Activated T-helper 1 cell treated with anti-CD3 and anti-CD28 coated beads, Interleukin-2, amount 50 U/mL, for 16 hours (primary cell): ENCODE measurements at regions not wholly inside any gene's neighbourhood (a gene's known extent, or its start where the extent isn't known, plus 50 kb on each side); places are given as distances from the start of the nearest gene placed in this dataset.
A peak's percentile ranks its signal among the peaks of the same experiment; 100 is the strongest.
"Not testable (repeated sequence)": the region's sequence is repeated elsewhere in the genome, so short reads cannot be mapped to it uniquely, and the experiment has no call there.

ENCODE experiments used
- DNase-seq, 2 donors: peaks; one replicate each; pipeline ENCODE4 v3.0.0-alpha.2; 2020; ENCODE audit warnings: low read depth in 1 of 2, low spot score in 1 of 2

DNA sequence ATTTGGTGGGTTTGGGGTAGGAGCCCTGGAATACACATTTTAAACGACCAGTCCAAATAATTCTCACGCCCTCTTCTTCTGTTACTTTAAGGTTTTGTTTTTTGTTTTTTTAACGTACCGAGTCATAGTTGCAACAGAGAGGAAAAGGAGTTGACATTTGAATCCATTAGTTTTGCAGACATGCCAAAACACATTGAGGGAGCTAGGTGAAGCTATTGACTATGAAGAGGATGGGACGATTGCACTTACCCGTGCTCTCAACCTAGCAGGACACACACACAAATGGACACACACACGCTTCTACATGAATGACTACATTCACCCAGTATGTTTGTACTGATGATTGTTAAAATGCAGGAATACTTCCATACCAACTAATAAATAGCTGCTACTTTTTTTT, 54.3 kb upstream of the CIT start:
- DNase-seq: no peak

GRCh38 chr12:119932921-119933320, 55.8 kb upstream of the CIT start:
- no peak for DNase-seq

DNA sequence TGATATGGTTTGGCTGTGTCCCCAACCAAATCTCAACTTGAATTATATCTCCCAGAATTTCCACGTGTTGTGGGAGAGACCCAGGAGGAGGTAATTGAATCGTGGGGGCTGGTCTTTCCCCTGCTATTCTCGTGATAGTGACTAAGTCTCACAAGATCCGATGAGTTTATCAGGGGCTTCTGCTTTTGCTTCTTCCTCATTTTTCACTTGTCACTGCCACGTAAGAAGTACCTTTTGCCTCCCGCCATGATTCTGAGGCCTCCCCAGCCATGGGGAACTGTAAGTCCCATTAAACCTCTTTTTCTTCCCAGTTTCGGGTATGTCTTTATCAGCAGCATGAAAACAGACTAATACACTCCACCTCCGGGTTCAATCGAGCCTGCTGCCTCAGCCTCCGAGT, 54.3 kb upstream of the BICDL1 start:
- not testable (repeated sequence) for DNase-seq

DNA sequence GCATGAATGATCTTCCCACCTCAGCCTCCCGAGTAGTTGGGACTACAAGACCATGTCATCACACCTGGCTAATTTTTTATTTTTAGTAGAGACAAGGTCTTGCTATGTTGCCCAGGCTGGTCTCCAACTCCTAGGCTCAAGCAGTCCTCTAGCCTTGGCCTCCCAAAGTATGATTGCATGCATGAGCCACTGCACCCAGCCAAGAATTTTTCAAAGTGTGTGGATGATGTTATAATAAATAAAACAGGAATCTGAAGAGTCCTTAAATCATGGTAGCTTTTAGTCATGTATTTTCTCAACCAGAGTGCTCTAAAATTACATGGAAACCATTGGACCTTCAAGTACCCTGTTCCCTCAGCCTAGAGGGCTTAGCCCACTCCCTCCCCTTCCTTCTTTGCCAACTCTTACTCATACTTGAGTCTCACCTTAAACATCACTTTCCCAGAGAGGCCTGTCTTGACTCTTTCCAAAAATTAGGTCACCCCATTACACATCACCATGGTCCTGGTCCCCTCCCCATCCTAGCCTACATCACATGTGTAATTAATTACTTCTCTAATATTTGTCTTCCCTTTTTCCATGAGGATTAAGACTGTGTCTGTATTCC, 52.2 kb upstream of the BICDL1 start:
- DNase-seq: no peak

- DNase-seq: peak; percentile 45 to 49
These were observed 50.9 kb upstream of the BICDL1 start for GRCh38 chr12:119938049-119938667.
